Caco-2 (cell line): ENCODE measurements at regions not wholly inside any gene's neighbourhood (a gene's known extent, or its start where the extent isn't known, plus 50 kb on each side); places are given as distances from the start of the nearest gene placed in this dataset.

Experiments used
- BruUV-seq: library from RNA; stranded (reverse); fragments of 400-500 nt; replicated peaks from 2 replicates; lab custom pipeline; 2021; lab: Mats Ljungman, UMichigan
- CTCF ChIA-PET: fragments of 300-600 bp; sonication (Branson Sonifier 250); formaldehyde crosslinking; loops from one replicate; lab custom pipeline; 2022; ENCODE audit warnings: antibody characterized with exemption; lab: Charles Lee
- POLR2A ChIA-PET: fragments of 300-600 bp; sonication (Branson Sonifier 250); formaldehyde crosslinking; loops from one replicate; lab custom pipeline; 2022; ENCODE audit warnings: antibody characterized with exemption; lab: Charles Lee
- DNase-seq, 2 experiments: peaks; one replicate each; pipeline versions ENCODE4 v3.0.0 to v3.0.0-alpha.2; 2020 to 2022
- H3K27me3 ChIP-seq: replicated peaks from 2 replicates; pipeline ENCODE4 v1.6.0; 2011; ENCODE audit warnings: low read length; ENCODE audit not compliant: control insufficient read depth, insufficient read depth
- H3K36me3 ChIP-seq: 2 replicates; pipeline ENCODE4 v1.5.1; 2011; ENCODE audit warnings: low read length; ENCODE audit not compliant: control insufficient read depth, insufficient read depth
- H3K4me1 ChIP-seq: fragments of 250-450 bp; sonication (Bioruptor Pico); 2 replicates; pipeline ENCODE4 v1.5.1; 2020; ENCODE audit warnings: mild to moderate bottlenecking
- H3K4me3 ChIP-seq: 2 replicates; pipeline ENCODE4 v1.5.1; 2011; ENCODE audit warnings: low read depth, mild to moderate bottlenecking, control low read depth, low read length
- H3K9me3 ChIP-seq: fragments of 250-450 bp; sonication (Bioruptor Pico); 2 replicates; pipeline ENCODE4 v1.5.1; 2020; ENCODE audit warnings: mild to moderate bottlenecking, moderate library complexity
- H3K27ac Mint-ChIP-seq: one replicate; pipeline ENCODE4 v1.8.0; 2022; ENCODE audit warnings: mixed read lengths; ENCODE audit not compliant: unreplicated experiment
- H3K27me3 Mint-ChIP-seq: one replicate; pipeline ENCODE4 v1.8.0; 2022; ENCODE audit warnings: mixed read lengths; ENCODE audit not compliant: insufficient read depth, unreplicated experiment
- H3K36me3 Mint-ChIP-seq: one replicate; pipeline ENCODE4 v1.8.0; 2022; ENCODE audit warnings: mild to moderate bottlenecking, mixed read lengths; ENCODE audit not compliant: insufficient read depth, unreplicated experiment
- H3K4me1 Mint-ChIP-seq: one replicate; pipeline ENCODE4 v1.8.0; 2022; ENCODE audit warnings: low read depth, mixed read lengths; ENCODE audit not compliant: unreplicated experiment
- H3K4me3 Mint-ChIP-seq: one replicate; pipeline ENCODE4 v1.8.0; 2022; ENCODE audit warnings: mild to moderate bottlenecking, moderate library complexity, mixed read lengths; ENCODE audit not compliant: unreplicated experiment
- H3K9me3 Mint-ChIP-seq: one replicate; pipeline ENCODE4 v1.8.0; 2022; ENCODE audit warnings: mixed read lengths; ENCODE audit not compliant: unreplicated experiment
- intact Hi-C: fragments of 100-400 bp; cut with micrococcal nuclease; formaldehyde crosslinking; loops from one replicate; pipeline ENCODE4 v1.10.0; 2022; ENCODE audit not compliant: unreplicated experiment
- TF ChIP-seq, protein P1 (sequence below), 2 experiments: fragments of 200-600 bp in 1 of 2; IDR thresholded peaks; 1 replicate in 1 of 2; 2 replicates in 1 of 2; pipeline versions ENCODE4 v1.5.1 to v1.8.0; 2011 to 2022; ENCODE audit warnings: antibody characterized with exemption in 1 of 2, control low read depth in 1 of 2, inconsistent platforms in 1 of 2, low read depth in 1 of 2, low read length in 1 of 2, mild to moderate bottlenecking in 1 of 2, moderate library complexity in 1 of 2; ENCODE audit not compliant: insufficient read depth in 1 of 2, severe bottlenecking in 1 of 2, unreplicated experiment in 1 of 2

DNA sequence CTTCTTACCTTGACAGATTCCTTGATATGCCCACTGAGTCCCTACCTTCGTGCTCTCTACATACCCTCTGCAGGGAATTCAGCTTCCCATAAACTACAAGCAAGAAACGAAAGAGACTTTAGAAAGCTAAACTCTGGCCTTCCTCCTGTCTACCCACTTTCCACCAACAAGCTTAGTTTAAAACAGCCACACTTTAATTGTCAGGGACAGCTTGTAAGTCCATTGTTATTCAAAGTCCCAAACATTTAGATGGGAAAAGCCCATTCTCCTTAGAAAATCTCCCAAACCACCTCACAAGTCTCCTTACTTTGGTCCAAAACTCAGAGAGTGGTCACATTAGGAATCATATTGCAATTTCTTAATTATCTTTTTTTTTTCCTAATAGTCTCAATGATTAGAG, 2695.8 kb downstream of the PCDH9 start:
- H3K9me3 ChIP-seq: no peaks in the 10 kb centered on the region
- no peaks in the 10 kb centered on the region for H3K4me1 ChIP-seq
- TF ChIP-seq, protein P1, sequence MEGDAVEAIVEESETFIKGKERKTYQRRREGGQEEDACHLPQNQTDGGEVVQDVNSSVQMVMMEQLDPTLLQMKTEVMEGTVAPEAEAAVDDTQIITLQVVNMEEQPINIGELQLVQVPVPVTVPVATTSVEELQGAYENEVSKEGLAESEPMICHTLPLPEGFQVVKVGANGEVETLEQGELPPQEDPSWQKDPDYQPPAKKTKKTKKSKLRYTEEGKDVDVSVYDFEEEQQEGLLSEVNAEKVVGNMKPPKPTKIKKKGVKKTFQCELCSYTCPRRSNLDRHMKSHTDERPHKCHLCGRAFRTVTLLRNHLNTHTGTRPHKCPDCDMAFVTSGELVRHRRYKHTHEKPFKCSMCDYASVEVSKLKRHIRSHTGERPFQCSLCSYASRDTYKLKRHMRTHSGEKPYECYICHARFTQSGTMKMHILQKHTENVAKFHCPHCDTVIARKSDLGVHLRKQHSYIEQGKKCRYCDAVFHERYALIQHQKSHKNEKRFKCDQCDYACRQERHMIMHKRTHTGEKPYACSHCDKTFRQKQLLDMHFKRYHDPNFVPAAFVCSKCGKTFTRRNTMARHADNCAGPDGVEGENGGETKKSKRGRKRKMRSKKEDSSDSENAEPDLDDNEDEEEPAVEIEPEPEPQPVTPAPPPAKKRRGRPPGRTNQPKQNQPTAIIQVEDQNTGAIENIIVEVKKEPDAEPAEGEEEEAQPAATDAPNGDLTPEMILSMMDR (IDR thresholded peaks at IDR 0.05; ENCODE audit: insufficient read depth in 1 of 2, low read depth in 1 of 2, low read length in 1 of 2, severe bottlenecking in 1 of 2, unreplicated experiment in 1 of 2): no peak
- CTCF ChIA-PET: no interaction called here
- H3K4me3 ChIP-seq: no peak overlapping the region
- H3K36me3 Mint-ChIP-seq: no peaks in the 10 kb centered on the region
- intact Hi-C loops: no loop called here
- DNase-seq: no peak
- POLR2A ChIA-PET: no interaction called here
- H3K4me1 Mint-ChIP-seq: no peaks in the 10 kb centered on the region
- H3K36me3 ChIP-seq: no peaks in the 10 kb centered on the region
- no peak overlapping the region for H3K27ac Mint-ChIP-seq
- H3K4me3 Mint-ChIP-seq: no peak overlapping the region
- no peaks in the 10 kb centered on the region for H3K27me3 ChIP-seq
- H3K27me3 Mint-ChIP-seq: no peaks in the 10 kb centered on the region
- no TSS peak for BruUV-seq
- no peaks in the 10 kb centered on the region for H3K9me3 Mint-ChIP-seq

DNA sequence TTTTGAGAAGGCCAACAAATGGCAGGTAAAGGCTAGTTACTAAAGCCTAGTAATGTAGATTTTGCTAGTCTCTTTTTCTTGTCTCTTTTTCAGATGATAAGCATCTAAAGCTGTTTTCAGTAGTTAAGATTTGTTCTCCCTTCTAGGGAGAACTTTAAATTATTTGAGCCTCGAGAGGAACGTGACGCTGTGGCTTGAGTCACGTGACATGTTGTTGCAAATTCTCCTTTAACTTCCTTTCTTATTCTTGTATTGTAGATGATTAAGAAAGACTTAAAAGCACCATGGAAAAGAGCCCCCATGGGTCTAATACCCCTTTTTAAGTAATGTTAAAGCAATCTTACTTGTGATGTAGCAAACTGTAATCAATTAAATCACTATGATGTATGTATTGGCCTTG, 2698.7 kb downstream of the PCDH9 start:
- no peak for DNase-seq
- ChIA-PET POLR2A (no interaction called here), CTCF (no interaction called here)
- H3K36me3 Mint-ChIP-seq: no peaks in the 10 kb centered on the region
- no peaks in the 10 kb centered on the region for H3K27me3 Mint-ChIP-seq
- BruUV-seq: no TSS peak
- no peaks in the 10 kb centered on the region for H3K36me3 ChIP-seq
- H3K4me1 ChIP-seq: no peaks in the 10 kb centered on the region
- no peaks in the 10 kb centered on the region for H3K9me3 ChIP-seq
- no peaks in the 10 kb centered on the region for H3K4me1 Mint-ChIP-seq
- H3K4me3 Mint-ChIP-seq: no peak overlapping the region
- H3K9me3 Mint-ChIP-seq: no peaks in the 10 kb centered on the region
- H3K27me3 ChIP-seq: no peaks in the 10 kb centered on the region
- intact Hi-C loops: no loop called here
- no peak overlapping the region for H3K27ac Mint-ChIP-seq
- H3K4me3 ChIP-seq: no peak overlapping the region
- TF ChIP-seq, protein P1 (IDR thresholded peaks at IDR 0.05; ENCODE audit: insufficient read depth in 1 of 2, low read depth in 1 of 2, low read length in 1 of 2, severe bottlenecking in 1 of 2, unreplicated experiment in 1 of 2): no peak

DNA sequence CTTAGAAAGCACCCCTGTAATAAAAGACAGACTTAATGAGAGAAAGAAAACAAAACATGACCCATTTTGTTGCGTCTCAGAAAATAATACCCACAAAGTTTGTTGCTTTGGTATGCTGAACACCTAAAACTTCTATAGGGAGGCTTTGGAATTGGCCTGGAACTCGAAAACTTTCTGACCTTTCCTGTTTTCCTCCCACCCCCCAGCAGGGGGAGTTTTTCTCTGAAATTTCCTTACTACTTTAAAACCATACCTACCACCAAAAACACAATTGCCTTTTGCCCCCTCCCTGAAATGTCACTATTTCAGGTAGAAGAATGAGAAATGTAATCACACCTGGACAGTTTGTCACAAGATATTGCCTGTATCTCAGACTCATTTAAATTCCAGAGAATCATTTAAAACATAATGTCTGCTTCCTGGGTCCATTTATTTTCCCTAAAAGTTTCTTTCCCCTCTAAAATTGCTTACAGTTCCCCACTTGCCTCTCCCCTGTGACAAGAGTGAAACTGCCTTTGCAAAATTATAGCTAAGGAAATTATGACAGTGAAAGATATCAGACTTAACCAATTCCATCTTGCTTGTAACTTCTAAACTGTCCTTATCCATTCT, 2700.2 kb downstream of the PCDH9 start:
- CTCF ChIA-PET: no interaction called here
- no peaks in the 10 kb centered on the region for H3K9me3 ChIP-seq
- no peaks in the 10 kb centered on the region for H3K4me1 ChIP-seq
- DNase-seq: peak in 1 of 2 experiments; percentile 45
- H3K4me3 ChIP-seq: no peak overlapping the region
- H3K9me3 Mint-ChIP-seq: no peaks in the 10 kb centered on the region
- H3K27me3 ChIP-seq: no peaks in the 10 kb centered on the region
- H3K27me3 Mint-ChIP-seq: no peaks in the 10 kb centered on the region
- H3K36me3 ChIP-seq: no peaks in the 10 kb centered on the region
- H3K4me1 Mint-ChIP-seq: no peaks in the 10 kb centered on the region
- H3K36me3 Mint-ChIP-seq: no peaks in the 10 kb centered on the region
- BruUV-seq: no TSS peak
- intact Hi-C loops: no loop called here
- TF ChIP-seq, protein P1 (IDR thresholded peaks at IDR 0.05; ENCODE audit: insufficient read depth in 1 of 2, low read depth in 1 of 2, low read length in 1 of 2, severe bottlenecking in 1 of 2, unreplicated experiment in 1 of 2): peak; percentile 53 to 57
- POLR2A ChIA-PET: no interaction called here
- H3K27ac Mint-ChIP-seq: no peak overlapping the region
- H3K4me3 Mint-ChIP-seq: no peak overlapping the region
